Thyroid gland (tissue), 4 donors: ENCODE measurements at regions not wholly inside any gene's neighbourhood (a gene's known extent, or its start where the extent isn't known, plus 50 kb on each side); places are given as distances from the start of the nearest gene placed in this dataset.

ENCODE experiments used
- POLR2A ChIP-seq, 2 donors: fragments of 450-650 bp; IDR thresholded peaks; one replicate each; pipeline ENCODE4 v1.6.1; 2017; ENCODE audit warnings: antibody characterized with exemption in 2 of 2, mild to moderate bottlenecking in 2 of 2, moderate library complexity in 1 of 2
- TF ChIP-seq, protein P1 (sequence below), 6 experiments: fragments of 200-600 bp in 3 of 6; fragments of 450-650 bp in 3 of 6; sonication (generic) in 3 of 6; IDR thresholded peaks; one replicate each; pipeline ENCODE4 v1.5.1; 2016 to 2019; ENCODE audit warnings: antibody characterized with exemption in 6 of 6, mild to moderate bottlenecking in 2 of 6, inconsistent platforms in 1 of 6, moderate library complexity in 1 of 6

DNA sequence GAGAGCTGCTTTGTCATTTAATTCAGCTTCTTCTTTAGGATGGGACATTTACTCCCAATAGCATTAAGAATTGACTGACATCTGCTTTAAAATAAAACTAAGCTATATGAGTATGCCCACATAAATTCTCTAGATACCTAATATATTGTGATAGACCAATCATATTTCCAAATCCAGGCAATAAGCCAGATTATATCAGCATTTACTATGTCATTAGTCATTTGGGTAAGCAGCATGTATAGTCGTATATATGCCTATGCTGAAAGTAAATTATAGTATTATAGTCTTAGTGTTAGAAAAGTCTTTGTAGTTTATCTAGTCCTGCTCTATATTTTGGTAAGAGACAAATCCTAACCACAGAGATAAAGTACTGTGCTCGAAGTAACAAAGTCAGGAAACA is 958.1 kb downstream of the KCNJ2 start:
- TF ChIP-seq, protein P1, sequence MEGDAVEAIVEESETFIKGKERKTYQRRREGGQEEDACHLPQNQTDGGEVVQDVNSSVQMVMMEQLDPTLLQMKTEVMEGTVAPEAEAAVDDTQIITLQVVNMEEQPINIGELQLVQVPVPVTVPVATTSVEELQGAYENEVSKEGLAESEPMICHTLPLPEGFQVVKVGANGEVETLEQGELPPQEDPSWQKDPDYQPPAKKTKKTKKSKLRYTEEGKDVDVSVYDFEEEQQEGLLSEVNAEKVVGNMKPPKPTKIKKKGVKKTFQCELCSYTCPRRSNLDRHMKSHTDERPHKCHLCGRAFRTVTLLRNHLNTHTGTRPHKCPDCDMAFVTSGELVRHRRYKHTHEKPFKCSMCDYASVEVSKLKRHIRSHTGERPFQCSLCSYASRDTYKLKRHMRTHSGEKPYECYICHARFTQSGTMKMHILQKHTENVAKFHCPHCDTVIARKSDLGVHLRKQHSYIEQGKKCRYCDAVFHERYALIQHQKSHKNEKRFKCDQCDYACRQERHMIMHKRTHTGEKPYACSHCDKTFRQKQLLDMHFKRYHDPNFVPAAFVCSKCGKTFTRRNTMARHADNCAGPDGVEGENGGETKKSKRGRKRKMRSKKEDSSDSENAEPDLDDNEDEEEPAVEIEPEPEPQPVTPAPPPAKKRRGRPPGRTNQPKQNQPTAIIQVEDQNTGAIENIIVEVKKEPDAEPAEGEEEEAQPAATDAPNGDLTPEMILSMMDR (IDR thresholded peaks at IDR 0.05), result no peak
- no peak for TF ChIP-seq POLR2A (IDR thresholded peaks at IDR 0.05)
